SKM-1 (cell line): ENCODE measurements at regions not wholly inside any gene's neighbourhood (a gene's known extent, or its start where the extent isn't known, plus 50 kb on each side); places are given as distances from the start of the nearest gene placed in this dataset.
"Not testable (repeated sequence)": the region's sequence is repeated elsewhere in the genome, so short reads cannot be mapped to it uniquely, and the experiment has no call there.

Experiments used
- DNase-seq: peaks from one replicate; lab custom pipeline; 2025; ENCODE audit not compliant: unreplicated experiment; lab: John Stamatoyannopoulos, UW

DNA sequence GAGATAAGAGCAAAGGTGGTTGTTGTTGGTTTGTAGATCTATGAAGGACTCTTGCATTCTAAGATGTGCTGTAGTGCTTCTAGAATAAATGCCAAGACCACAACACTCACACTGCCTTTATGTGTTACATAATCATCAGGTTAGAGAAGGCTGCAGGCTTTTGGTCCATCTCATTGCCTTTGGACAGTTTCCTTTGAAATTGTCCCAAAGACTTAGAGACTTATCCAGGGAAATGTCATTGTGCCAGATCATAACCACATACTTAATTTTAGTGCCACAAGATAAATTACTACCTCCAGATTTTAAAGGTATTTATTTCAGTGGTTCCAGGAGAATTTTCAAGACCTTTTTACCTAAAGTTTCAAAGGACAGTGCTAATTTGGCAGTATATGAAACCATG, 666.6 kb upstream of the CITED2 start:
- no peak for DNase-seq

DNA sequence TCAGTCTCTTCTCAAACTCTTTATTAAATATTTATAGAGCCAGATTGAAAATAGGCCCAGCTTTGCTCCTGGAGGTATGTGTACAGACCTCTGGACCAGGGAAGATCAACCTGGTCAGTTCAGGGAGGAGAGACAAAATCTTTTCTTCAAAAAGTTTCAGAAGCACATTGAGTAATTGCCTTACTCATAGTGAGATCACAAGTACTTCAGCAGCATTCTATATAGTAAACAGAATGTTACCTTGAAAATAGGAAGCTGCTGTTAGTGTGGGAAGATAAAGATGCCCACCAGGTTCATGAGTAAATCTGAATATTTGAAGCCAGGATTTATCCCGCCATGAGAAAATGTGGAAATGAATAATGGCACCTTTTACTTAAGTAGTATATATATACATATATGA, 665.9 kb upstream of the CITED2 start:
- no peak for DNase-seq

DNA sequence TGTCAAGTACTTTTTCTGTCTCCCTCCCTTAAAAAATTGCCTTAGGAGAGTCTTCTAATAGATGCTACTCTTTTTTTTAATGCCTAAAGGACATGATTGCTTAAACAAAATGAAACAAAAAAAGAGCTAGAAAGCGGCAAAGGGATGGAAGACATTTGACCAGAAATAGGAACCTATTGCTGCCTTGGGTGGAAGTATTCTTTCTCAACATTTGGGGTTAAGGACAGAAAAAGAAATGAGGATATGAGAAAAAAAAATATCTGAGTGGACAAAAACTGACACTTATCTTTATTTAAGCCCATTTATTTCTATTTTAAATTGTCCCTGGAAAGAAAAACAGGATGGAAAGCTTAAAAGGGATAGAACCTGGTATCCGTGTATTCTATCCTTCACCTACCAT, 664.9 kb upstream of the CITED2 start:
- DNase-seq: peak; percentile 43

DNA sequence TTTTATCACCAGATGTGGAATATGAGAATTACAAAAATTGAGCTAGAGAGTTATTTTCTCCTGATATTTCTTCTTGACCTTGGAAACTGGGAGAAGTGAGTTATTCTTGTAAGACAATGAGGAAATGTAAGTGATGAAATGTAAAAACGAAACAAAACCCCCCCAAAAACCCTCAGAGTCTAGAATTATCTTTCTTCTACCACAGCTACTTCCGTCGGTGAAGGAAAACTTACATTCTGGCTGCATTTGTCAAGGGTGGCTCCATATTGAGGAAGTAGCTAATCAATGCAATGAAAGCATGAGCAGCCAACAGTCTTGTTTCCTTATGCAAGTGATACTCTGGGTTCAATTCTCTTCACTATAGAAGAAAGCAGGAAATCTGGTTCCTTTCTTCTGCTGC, 661.7 kb upstream of the CITED2 start:
- peak; percentile 63 for DNase-seq

DNA sequence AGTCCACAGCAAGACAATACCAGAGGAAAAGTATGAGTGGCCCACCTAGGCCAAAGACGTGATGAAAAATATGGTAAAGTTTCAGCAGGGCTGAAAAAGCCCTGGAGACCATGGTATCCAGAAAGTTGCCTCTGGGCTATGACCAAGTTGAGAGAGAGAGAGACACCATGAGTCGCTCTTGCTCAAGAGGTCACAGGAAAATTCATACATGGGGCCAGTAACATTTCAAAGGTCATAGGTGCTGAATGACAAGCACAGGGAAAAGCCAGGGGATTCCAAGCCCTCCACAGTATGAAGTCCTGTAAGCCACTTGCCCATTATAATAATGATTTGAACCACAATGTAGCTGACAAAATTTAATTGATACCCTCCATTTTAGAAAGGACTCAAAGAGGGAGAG, 657.7 kb upstream of the CITED2 start:
- DNase-seq: no peak

DNA sequence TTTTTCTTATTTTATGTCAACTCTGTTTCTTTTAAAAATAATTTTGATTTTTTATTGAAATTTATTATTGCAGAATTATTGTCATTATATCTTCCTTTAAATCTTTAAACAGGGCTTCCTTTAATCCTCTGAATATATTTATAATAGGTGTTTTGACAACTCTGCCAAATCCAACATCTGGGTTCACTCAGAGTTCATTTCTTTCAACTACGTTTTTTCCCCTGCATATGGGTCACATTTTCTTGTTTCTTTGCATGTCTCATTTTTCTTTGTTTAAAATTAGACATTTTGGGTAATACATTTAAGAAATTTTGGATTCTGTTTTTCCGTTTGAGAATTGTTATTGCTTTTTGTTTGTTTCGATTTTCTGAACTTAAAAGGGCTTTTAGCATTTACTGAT, 655.1 kb upstream of the CITED2 start:
- no peak for DNase-seq

DNA sequence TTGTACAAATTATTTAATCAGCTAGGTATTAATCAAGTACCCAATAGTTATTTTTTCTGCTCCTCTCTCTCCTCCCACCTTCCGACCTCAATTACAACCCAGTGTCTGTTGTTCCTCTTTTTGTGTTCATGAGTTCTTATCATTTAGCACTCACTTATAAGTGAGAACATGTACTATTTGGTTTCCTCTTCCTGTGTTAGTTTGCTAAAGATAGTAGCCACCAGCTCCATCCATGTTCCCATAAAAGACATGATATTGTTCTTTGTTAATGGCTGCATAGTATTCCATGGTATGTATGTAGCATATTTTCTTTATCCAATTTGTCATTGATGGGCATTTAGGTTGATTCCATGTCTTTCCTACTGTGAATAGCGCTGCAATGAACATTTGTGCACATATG, 652.8 kb upstream of the CITED2 start:
- DNase-seq: no peak

DNA sequence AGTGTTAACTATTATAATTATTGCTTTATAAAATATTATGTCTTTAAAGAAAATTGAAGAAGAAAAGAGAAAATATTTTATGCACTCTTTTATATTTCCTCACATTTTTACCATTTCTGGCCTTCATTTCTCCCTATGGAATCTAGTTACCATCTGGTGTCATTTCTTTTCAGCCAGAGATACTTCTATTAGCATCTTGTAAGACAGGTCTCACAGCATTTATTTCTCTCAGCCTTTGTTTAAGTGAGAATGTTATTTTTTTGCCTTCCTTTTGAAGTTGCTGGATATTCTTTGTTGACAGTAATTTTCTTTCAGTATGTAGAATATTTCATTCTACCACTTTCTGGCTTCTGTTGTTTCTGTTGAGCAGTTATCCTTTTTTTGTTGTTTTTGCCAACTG, 652.1 kb upstream of the CITED2 start:
- DNase-seq: no peak

DNA sequence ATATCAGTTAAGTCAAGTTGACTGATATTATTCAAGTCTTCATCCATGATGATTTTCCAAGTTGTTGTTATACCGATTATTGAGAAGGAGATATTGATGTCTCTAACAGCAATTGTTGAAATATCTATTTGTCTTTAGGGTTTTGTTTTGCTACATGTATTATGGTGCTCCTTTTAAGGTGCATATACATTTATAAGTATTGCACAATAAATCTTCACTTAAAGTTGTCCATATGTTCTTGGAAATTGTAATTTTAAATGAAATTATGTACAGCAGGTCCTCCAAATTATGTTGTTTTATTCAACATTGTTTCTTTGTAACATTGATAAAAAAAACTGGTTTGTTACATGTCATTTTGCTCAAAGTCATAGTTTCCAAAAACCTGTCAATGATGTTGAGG, 650.7 kb upstream of the CITED2 start:
- DNase-seq: no peak

DNA sequence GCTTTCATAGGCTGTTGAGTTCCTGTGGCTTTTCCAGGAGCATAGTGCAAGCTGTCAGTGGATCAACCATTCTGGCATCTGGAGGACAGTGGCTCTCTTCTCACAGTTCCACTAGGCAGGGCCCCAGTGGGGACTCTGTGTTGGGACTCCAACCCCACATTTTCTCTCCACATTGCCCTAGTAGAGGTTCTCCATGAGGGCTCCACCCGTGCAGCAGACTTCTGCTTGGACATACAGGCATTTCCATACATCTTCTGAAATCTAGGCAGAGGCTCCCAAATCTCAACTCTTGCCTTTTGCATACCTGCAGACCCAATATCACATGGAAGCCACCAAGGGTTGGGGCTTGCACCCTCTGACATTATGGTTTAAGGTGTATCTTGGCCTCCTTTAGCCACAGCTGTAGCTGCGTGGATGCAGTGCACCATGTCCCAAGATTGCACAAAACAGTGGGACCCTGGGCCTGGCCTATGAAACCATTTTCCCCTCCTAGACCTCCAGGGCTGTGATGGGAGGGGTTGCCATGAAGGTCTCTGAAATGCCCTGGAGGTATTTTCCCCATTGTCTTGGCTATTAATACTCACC, 645.9 kb upstream of the CITED2 start:
- DNase-seq: no peak

DNA sequence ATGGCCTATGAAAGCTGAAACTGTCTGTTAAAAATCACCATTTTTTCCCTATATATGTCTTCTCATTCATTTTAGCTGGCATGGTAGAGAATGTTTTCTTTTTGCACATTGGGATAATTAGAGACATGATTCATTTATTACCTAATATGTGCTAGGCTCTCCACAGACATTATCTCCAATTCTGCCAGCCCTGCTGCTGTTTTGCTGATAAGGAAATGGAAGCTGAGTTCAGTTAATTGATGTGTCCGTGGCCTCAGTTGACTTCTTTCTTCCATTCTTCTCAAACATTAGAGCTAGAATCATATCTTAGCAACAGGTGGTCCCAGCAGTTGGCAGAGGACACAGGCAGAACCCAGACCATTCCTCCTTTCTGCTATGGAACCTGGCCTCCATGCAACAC, 644.1 kb upstream of the CITED2 start:
- DNase-seq: no peak

DNA sequence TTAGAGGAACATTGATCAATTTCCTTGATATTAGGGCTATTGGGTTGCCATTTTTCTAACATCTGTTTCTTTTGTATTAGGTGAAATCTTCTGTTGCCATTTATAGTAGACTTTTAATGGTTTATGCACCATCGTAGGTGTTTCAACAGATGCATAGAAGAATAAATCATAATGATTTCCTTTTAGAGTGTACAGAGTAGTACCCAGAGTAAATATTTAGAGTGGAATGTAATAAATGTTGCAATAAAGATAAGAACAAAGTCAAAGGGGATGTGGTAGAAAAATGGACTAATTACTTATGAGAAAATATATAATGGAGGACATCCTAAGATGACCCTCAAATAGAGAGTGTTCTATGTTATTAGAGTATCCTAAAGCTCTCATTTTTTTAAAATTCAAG, 643.0 kb upstream of the CITED2 start:
- DNase-seq: no peak

DNA sequence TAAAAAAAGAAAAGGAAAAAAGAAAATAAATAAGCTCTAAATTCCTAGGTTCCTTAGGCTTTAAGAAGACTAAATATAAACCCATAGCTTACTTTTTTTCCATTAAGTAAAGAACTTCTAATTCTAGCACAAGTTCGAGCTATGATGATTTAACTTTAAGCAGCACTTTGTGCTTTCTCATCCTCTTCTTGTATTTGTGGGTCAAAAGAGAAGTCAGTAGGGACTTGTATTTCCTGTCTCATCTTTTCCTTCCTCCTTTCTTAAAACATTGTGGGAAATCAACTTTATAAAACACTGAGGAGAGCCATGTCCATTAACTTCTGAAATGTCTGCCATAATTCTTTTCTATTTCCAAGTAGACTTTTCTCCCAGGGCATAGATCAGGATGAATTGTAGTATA, 637.7 kb upstream of the CITED2 start:
- DNase-seq: peak; percentile 13

DNA sequence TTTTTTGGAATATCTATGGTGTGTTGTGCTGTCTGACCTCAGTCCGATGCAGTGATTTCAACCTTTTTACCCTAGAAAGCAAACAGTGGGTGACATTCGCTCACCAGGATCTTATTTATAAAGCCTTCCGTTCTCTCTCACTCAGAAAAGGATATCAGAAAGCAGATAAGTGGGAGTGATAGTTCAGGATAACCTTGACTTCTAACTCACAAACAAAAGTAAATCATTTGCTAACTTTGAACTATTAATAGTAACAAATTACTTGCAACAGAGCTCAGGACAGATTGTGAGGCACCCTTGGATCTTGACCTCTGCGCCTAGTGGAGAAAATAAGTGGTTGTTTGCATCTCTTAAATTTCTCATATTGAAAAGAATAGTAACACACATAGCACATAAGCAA, 637.1 kb upstream of the CITED2 start:
- no peak for DNase-seq

DNA sequence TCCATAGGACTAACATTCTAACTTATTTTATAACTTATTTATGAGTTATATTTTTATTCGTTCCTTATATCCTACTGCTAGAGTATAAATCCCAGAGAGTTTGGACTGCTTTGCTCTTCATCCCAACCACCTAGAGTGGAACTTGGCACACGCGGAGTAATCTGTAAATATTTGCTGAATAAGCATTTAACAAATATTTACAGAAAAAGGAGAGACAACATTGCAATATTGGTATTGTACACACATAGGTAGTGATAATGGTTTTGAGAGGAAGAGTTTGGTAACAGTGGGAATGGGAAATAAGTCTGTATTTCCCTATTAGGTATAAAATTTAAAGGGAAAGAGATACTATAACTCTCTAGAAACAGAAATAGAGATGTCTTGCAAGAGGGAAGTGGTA, 634.8 kb upstream of the CITED2 start:
- no peak for DNase-seq

DNA sequence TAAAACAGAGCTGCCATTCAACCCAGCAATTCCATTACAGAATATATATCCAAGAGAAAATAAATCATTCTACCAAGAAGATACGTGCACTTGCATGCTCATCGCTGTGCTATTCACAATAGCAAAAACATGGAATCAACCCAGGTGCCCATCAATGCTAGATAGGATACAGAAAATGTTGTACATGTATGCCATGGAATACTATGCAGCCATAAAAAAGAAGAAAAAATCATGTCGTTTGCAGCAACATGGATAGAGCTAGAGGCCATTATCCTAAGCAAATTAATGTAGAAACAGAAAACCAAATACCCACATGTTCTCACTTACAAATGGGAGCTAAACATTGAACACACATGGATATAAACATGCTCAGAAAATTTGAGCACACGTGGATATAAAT, 633.1 kb upstream of the CITED2 start:
- DNase-seq: no peak

DNA sequence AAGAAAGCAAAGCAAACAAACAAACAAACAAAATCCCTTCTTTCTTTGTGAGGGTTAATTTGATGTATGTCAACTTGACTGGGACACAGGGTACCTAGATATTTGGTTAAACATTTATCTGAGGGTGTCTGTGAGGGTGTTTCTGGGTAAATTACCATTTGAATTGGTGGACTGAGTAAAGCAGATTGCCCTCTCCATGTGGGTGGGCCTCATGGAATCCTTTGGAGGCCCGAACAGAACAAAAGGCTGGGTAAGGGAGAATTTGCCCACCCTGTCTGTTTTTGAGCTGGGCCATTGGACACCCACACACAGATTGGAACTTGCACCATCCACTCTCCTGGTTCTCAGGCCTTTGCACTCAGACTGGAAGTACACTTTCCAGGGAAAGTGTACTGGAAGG, 628.8 kb upstream of the CITED2 start:
- DNase-seq: no peak

DNA sequence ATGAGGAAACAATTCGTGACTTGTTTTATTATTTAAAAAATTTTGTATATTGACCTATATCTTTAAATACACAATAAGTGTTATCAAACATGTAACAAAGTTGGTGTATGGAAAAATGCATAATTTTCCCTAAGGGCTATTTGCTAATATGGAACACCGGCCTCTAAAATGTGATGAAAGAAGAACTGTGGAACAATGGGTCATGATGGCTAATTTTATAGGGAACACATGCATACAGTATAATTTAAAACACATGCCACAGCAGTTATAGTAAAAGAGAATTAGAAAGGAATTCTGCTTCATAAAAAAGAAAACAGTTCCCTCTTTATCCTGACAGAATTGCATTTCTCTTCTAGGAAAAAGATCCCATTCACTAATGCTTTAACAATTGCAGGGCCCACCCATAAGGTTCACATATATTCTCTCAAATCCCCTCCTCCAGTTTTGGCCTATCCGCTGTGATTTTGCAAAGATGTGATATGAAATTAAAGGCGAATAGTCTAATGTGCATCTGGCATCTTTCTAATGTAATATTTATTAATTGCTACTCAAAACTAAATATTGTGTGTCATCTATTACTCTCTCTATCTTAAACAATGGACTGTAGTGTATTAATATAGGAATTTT, 628.1 kb upstream of the CITED2 start:
- DNase-seq: no peak

DNA sequence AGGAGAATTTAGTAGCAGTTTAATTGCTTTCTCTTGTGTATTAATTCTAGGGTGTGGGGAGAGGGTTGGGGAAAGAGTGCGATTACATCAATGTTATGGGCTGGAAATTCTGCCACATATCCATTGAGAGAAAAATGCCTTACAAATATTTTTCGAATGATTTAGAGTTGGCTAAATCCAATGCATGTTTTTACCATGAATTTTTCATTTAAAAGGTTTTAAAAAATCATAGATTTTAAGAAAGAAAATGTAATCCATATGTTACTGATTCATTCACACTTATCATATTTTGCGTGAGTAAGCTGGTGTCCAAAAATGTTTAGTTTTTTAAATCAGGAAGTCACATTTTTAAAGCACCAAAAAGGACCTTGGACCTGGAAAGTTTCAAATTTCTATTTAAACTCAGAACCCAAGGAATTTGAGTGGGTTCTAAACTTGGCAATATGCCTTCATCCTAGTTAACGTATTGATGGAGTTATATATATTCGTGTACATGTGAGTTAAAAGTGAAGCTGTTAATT, 627.4 kb upstream of the CITED2 start:
- DNase-seq: no peak

DNA sequence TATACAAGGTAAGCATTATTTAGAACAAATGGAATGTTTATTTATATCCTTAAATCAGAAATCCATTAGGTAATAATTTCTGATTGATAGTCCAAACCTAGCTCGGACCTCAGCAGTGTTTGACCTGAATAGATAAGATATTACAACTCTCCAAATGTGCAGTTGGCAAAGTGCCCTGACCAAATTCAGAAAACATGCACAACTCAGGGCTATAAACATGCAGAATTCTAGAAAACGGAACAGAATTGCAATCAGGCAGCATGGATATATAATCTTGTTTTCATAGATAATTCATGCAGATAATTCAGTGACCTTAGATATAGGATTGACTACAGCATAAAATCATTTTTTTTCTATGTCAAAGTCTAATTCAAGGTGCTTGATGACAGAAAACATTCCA, 626.6 kb upstream of the CITED2 start:
- DNase-seq: no peak

DNA sequence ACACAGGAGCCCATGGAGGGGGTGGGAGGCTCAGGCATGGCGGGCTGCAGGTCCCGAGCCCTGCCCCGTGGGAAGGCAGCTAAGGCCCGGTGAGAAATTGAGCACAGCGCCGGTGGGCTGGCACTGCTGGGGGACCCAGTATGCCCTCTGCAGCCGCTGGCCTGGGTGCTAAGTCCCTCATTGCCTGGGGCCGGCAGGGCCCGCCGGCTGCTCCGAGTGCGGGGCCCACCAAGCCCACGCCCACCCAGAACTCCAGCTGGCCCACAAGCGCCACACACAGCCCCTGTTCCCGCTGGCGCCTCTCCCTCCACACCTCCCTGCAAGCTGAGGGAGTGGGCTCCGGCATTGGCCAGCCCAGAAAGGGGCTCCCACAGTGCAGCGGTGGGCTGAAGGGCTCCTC, 625.2 kb upstream of the CITED2 start:
- not testable (repeated sequence) for DNase-seq

DNA sequence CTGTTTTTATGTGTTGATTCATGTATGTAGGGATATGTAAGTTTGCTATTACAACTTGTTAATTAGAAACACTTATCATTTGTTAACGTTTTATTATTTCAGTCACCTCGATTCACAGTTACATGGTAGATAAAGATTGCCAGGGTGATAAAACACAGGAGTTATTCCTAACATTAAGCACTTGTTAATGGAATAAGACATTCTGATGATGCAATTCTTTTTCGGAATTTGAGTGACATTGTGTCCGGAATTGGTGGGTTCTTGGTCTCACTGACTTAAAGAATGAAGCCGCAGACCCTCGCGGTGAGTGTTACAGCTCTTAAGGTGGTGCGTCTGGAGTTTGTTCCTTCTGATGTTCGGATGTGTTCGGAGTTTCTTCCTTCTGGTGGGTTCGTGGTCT, 624.0 kb upstream of the CITED2 start:
- not testable (repeated sequence) for DNase-seq

DNA sequence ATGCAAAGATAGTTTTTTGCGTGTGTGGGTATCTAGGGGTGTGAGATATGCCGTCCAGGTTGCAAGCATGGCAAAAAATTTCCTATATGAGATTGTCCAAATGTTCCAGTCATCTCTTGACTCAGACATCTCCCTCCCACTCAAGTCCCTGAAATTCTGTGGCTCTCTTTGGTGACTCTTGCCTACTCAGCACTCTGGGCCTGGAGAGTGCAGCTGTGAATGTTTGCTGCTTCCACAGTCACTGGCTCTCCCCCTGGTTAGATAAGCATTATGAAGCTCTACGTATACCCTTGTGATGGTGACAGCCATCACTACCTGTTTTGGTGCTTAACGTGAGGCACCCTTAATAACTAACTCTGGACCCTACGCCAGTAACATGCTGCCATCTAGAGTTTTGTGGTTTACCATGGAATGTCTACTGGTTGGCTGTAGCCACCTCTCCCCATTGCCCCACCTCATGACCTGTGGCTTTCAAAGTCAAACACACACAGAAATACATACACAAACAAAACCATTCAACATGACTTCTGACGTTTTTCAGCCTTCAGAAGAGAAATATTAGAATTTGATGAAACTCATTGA, 621.9 kb upstream of the CITED2 start:
- DNase-seq: no peak
